ENCODE measurements at regions not wholly inside any gene's neighbourhood (a gene's known extent, or its start where the extent isn't known, plus 50 kb on each side); places are given as distances from the start of the nearest gene placed in this dataset.
"Not testable (repeated sequence)": the region's sequence is repeated elsewhere in the genome, so short reads cannot be mapped to it uniquely, and the experiment has no call there.

GRCh38 chrY:11643549-11643948 lies 1057.5 kb upstream of the USP9Y start:
- DNase-seq: not testable (repeated sequence)

- DNase-seq: peak; percentile 0
These were observed 1032.8 kb upstream of the USP9Y start for GRCh38 chrY:11668221-11668620.

Measured in fibroblast of upper back skin (primary cell).